IMR-90 (cell line): ENCODE measurements at regions not wholly inside any gene's neighbourhood (a gene's known extent, or its start where the extent isn't known, plus 50 kb on each side); places are given as distances from the start of the nearest gene placed in this dataset.

Experiments used
- CEBPB ChIP-seq: IDR thresholded peaks from 2 replicates; pipeline ENCODE4 v1.6.1; 2012; ENCODE audit warnings: low read depth, low read length, improper control_type of control experiment
- CTCF ChIP-seq: conservative IDR thresholded peaks from 2 replicates; pipeline ENCODE4 v1.5.1; 2012; ENCODE audit warnings: mild to moderate bottlenecking, low read depth, low read length, improper control_type of control experiment
- POLR2A ChIP-seq: IDR thresholded peaks from 2 replicates; pipeline ENCODE4 v1.6.1; 2012; ENCODE audit warnings: mild to moderate bottlenecking, low read depth, low read length
- RAD21 ChIP-seq: IDR thresholded peaks from 2 replicates; pipeline ENCODE4 v1.6.1; 2012; ENCODE audit warnings: low read length, improper control_type of control experiment
- USF2 ChIP-seq: fragments of 150-350 bp; IDR thresholded peaks from 2 replicates; pipeline ENCODE4 v1.6.1; 2017; ENCODE audit warnings: mild to moderate bottlenecking, antibody characterized with exemption, low read length, low read depth

GRCh38 chr12:33602515-33602914 lies 162.9 kb upstream of the SYT10 start:
- TF ChIP-seq CEBPB (no peak), POLR2A (no peak), USF2 (no peak), CTCF (no peak), RAD21 (no peak)
